ENCODE measurements at regions not wholly inside any gene's neighbourhood (a gene's known extent, or its start where the extent isn't known, plus 50 kb on each side); places are given as distances from the start of the nearest gene placed in this dataset.

- TF ChIP-seq CTCF (IDR thresholded peaks at IDR 0.05) = no peak
- no peak for TF ChIP-seq POLR2A (IDR thresholded peaks at IDR 0.05)
Observed at GRCh38 chrX:45267007-45267406, 66.3 kb upstream of the DIPK2B start.

All from thyroid gland (tissue), 4 donors.